HFF-Myc (cell line): ENCODE measurements at regions not wholly inside any gene's neighbourhood (a gene's known extent, or its start where the extent isn't known, plus 50 kb on each side); places are given as distances from the start of the nearest gene placed in this dataset.
"Not testable (repeated sequence)": the region's sequence is repeated elsewhere in the genome, so short reads cannot be mapped to it uniquely, and the experiment has no call there.

ENCODE experiments used
- DNase-seq: peaks from one replicate; pipeline ENCODE4 v3.0.0-alpha.2; 2011; ENCODE audit warnings: low read depth; ENCODE audit errors: extremely low read depth
- H3K4me3 ChIP-seq: replicated peaks from 2 replicates; pipeline ENCODE4 v1.5.1; 2011; ENCODE audit warnings: low read depth, mild to moderate bottlenecking, control low read depth, low read length
- TF ChIP-seq, protein P1 (sequence below): IDR thresholded peaks from 2 replicates; pipeline ENCODE4 v1.5.1; 2012; ENCODE audit warnings: mild to moderate bottlenecking, low read depth, low read length, control low read depth; ENCODE audit errors: missing control alignments

DNA sequence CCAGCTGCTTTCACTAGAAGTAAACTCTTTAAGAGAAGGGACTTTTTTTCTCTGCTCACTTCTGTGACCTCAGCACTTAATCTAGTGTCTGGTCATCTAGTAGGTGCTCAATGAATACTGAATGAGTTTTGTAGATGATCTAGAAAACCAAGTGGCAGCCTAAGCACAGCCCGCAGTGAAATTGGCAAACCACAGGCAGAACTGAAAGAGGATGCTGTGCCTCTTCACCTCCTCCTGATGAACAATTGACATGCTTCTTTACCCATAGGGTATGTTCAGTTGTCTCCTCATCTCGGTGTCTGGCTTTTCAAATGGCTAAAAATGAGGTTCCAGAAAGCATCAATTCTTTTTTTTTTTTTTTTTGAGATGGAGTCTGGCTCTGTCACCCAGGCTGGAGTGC is 399.5 kb downstream of the RMST start:
- TF ChIP-seq, protein P1, sequence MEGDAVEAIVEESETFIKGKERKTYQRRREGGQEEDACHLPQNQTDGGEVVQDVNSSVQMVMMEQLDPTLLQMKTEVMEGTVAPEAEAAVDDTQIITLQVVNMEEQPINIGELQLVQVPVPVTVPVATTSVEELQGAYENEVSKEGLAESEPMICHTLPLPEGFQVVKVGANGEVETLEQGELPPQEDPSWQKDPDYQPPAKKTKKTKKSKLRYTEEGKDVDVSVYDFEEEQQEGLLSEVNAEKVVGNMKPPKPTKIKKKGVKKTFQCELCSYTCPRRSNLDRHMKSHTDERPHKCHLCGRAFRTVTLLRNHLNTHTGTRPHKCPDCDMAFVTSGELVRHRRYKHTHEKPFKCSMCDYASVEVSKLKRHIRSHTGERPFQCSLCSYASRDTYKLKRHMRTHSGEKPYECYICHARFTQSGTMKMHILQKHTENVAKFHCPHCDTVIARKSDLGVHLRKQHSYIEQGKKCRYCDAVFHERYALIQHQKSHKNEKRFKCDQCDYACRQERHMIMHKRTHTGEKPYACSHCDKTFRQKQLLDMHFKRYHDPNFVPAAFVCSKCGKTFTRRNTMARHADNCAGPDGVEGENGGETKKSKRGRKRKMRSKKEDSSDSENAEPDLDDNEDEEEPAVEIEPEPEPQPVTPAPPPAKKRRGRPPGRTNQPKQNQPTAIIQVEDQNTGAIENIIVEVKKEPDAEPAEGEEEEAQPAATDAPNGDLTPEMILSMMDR = no peak
- H3K4me3 ChIP-seq = no peak overlapping the region
- no peak for DNase-seq

DNA sequence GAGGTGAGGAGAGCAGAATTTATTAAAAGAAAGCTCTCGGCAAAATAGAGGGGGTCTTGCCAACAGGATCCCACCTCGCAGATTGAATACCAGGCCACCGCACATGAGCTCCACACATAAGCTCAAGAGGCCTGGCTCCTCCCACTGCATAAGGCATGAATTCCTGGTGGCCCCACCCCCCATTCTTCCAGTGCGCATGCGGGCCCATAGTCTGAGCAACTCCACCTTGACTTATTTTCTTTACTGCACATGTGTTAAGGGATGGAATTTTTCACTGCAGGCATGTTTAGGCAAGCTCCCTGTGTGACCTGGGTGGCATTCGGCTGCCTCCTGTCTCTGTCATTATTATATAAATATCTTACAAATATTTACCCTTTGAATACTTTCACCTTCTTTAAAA is 412.5 kb downstream of the RMST start:
- no peak for DNase-seq
- no peak overlapping the region for H3K4me3 ChIP-seq
- TF ChIP-seq, protein P1 = no peak

DNA sequence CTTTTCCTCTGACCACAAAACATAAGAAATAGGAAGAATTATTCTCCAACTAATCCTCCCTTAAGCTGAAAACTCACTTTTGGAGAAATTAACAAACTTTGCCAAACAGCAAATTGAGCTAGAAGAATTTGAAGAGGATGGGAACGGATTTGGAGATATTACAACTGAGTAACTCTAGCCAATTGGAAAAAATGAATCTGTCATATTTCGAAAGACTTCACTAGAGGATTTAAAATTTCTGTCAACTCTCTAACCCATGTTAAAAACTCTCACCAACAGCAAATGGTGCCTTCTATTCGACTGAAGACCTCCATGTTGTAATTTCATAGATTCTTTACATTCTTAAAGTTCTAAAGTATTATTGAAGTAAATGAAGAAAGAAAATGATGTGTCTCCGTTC is 414.2 kb downstream of the RMST start:
- no peak overlapping the region for H3K4me3 ChIP-seq
- DNase-seq = no peak
- TF ChIP-seq, protein P1 = no peak

DNA sequence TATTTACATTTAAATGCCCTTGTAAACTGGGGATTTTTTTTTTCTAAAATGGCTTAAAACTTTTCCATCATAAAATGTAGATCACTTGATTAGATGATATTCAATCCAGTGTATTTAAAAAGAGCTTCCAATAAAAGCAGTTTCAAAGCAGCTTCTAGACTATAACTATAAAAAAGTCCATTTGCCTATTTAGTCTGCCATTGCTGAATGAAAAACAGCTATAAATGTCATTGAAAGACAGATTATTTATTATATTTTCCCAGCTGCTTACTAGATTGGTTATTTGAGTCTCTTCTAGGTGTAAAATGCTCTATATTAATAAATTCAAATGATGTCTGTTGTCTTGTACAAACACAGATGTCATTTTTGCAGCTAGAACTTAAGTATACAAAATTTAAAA is 414.8 kb downstream of the RMST start:
- DNase-seq = no peak
- TF ChIP-seq, protein P1 = no peak
- H3K4me3 ChIP-seq = no peak overlapping the region

DNA sequence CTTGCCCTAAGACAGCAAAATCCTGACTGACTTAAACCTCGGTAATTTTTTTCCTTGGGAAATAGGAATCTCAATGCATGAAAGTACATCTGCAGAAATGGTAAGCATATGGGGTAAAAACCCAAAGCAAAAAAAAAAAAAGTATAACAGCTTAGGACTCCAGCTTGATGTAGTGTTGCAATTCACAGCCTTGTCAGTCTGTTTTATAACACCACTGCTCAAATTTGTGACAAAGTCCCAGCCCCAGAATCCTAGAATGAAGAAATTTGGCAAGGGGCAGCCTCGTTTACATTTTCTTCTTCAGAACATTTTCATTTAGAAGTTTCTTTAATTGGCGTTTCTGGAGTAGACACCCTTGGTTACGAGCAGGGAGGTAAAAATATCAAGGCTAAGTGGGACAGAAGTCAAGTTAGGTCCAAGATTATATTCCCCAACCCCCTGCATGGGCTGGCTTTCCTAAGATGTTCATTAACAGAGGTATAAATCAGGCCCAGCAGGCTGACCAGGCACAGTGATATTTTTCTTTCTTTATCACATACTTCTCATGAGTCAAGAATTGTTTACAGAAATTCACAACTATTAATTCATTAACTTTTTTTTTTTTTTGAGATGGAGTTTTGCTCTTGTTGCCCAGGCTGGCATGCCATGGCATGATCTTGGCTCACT is 424.0 kb downstream of the RMST start:
- TF ChIP-seq, protein P1 = no peak
- H3K4me3 ChIP-seq = no peak overlapping the region
- DNase-seq = no peak

DNA sequence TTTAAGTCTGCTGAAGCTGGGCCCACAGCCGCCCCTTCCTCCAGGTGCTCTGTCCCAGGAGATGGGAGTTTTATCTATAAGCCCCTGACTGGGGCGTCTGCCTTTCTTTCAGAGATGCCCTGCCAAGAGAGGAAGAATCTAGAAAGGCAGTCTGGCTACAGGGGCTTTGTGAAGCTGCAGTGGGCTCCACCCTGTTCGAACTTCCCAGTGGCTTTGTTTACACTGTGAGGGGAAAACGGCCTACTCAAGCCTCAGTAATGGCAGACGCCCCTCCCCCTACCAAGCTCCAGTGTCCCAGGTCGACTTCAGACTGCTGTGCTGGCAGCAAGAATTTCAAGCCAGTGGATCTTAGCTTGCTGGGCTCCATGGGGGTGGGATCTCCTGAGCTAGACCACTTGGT is 435.3 kb downstream of the RMST start:
- DNase-seq, H3K4me3 ChIP-seq: not testable (repeated sequence)

DNA sequence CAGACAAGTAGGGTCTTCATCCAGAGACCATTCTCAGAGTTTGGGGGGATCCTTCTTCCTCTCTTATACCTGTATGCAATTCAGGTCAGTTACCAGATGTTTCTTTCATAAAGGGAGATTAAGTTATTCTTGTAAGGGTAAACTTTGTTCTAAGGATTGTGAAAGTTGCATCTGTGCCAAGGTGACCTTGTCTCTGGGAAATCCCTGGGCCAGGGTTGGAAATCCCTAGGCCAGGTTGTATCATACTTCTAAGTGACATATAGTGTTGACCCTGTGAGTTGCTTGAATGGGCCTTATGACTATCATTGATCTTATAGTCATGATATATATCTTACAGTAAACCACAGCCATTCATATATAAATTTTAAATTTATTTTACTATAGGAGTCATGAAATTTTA is 436.9 kb downstream of the RMST start:
- DNase-seq = no peak
- TF ChIP-seq, protein P1 = no peak
- H3K4me3 ChIP-seq = no peak overlapping the region
